ENCODE measurements at regions not wholly inside any gene's neighbourhood (a gene's known extent, or its start where the extent isn't known, plus 50 kb on each side); places are given as distances from the start of the nearest gene placed in this dataset.
"Not testable (repeated sequence)": the region's sequence is repeated elsewhere in the genome, so short reads cannot be mapped to it uniquely, and the experiment has no call there.

DNA sequence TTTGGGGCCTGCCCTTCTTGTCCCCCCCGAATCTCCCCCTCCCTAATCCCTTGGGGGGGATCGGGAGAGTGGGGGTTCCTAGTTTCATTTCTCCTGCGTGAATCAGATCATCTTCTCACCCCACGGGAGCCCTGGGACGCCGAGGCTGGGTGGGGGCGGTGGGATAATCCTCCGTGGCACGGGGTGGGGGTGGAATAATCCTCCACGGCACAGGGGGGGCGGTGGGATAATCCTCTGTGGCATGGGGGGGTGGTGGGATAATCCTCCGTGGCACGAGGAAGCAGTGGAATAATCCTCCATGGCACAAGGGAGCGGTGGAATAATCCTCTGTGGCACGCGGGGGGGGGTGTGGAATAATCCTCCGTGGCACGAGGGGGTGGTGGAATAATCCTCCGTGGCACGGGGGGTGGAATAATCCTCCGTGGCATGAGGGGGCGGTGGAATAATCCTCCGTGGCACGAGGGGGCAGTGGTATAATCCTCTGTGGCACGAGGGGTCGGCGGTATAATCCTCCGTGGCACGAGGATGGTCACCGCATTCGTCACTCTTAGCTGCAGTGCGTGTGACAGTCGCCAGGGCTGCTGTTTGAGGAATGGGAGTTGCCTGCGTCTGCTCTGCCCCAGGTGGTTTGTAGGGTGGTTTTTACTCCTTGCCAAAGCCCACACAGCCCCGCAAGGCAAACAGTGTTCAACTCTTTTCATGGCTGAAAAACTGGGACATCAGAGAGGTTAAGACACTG, 156.9 kb downstream of the LAT start:
- H3K27ac ChIP-seq, result no peak overlapping the region
- H3K4me3 ChIP-seq, result no peak overlapping the region
- no peaks in the 10 kb centered on the region for H3K36me3 ChIP-seq
- no peak for TF ChIP-seq Cebpa-rat (IDR thresholded peaks at IDR 0.05)
- 0 out of 22 replicates have a peak, but pooled peaks cover 0 to under 1% (median 0%) of the 10 kb centered on the region in 11 experiments for H3K9me3 ChIP-seq (replicated peaks in 1 of 11)
- H3K9ac ChIP-seq, result no peak overlapping the region
- H4K20me1 ChIP-seq, result no peaks in the 10 kb centered on the region
- H3K4me2 ChIP-seq, result no peak overlapping the region
- peaks cover 3 to 17% (median 15%) of the 10 kb centered on the region in 10 experiments; a peak in 19 of 20 replicates for H3K4me1 ChIP-seq
- no peaks in the 10 kb centered on the region for H3K27me3 ChIP-seq

DNA sequence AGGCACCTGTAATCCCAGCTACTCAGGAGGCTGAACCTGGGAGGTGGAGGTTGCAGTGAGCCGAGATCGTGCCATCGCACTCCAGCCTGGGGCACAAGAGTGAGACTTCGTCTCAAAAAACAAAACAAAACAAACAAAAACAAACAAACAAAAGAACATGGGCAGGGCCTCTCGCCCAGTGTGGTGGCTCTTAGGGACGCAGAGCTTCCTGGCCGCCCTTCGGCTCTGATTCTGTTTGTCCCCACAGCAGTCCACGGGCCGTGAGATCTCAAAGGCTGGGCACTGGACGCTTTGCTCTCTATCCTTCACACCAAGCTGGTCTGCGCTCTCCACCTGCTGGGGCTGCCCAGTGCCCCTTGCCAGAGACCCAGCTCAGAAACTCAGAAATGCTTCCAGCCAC, 156.3 kb downstream of the LAT start:
- H3K4me2 ChIP-seq; H3K9me3 ChIP-seq (replicated peaks in 1 of 11); H4K20me1 ChIP-seq; H3K4me3 ChIP-seq; H3K27me3 ChIP-seq; H3K36me3 ChIP-seq; H3K9ac ChIP-seq; H3K27ac ChIP-seq: not testable (repeated sequence)
- H3K4me1 ChIP-seq, result peaks cover 3 to 23% (median 19%) of the 10 kb centered on the region in 10 experiments

DNA sequence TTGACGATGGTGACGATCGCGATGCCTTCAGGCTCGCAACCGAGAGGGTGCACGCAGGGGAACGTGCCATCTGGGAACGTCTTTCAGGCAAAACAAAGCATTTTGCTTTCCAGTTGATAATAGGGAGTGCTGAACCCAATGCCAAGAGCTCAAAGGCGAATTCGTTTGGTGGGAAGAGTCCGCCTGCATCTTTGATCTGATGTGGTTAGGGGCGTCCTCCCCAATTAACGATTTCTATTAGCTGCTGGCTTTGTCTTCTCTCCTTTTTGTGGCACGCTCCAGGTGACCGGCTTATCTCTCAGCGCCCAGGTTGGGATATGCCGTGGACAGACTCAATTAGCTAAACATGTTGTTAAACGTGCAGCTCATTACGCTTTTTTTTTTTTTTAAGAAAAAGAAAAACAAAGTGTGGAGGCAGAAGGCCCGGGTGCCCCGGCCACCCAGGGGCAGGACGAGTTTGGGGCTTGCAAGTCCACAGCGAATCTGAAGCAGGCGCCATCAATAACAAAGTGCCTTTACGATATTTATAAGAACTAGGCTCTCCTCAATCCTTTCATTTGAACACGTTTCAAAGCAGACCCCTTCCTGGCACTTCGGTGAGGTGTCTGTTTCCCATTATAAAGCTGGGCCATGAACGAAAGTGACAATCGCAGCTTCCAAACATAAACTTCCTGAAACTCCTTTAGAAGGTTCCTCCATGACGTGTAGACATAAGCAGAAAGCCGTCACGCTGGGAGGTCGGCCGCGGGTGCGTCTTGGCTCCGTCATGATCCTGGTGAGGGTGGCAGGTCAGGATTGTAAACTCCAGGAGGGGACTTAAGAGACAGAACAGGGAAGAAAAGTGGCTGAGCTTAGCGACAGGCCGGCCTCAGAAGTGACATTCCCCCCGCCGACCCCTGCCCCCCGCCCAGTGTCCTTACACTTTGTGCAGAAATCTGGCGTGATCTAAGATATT, 155.3 kb downstream of the LAT start:
- H3K36me3 ChIP-seq; H4K20me1 ChIP-seq; H3K9me3 ChIP-seq (replicated peaks in 1 of 11); H3K27ac ChIP-seq; H3K4me3 ChIP-seq; H3K27me3 ChIP-seq; H3K4me2 ChIP-seq; H3K9ac ChIP-seq: not testable (repeated sequence)
- H3K4me1 ChIP-seq, result peaks cover 3 to 23% (median 19%) of the 10 kb centered on the region in 10 experiments

DNA sequence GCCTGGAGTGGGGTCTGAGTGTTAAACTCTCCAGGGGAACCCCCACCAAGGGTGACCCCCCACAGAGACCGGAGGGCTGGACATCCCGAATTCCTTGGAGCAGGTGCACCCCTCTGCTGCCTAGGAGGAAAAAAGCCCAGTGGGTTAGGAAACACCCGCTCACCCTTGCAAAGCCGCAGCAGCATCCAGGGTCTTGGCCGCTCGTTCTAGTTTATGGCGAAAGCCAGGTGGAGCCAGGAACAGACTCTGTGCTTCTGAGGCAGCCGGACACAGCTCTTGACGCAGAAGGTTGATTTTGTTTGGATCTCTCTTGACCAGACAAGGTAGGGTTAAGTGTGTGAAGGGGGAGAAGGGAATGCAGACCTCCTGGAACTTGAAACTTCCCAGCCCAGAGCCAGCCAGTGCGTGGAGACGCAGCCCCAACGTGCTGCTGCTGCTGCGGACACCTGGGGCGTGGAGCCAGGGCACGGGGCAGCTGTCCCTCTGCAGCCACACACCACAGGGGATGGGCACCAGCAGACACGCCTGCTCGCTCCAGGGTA, 154.5 kb downstream of the LAT start:
- H3K4me2 ChIP-seq, result no peak overlapping the region
- H3K4me1 ChIP-seq, result peaks cover 3 to 23% (median 19%) of the 10 kb centered on the region in 10 experiments
- peaks cover 3 to 10% (median 7%) of the 10 kb centered on the region in 11 experiments; a peak in 13 of 22 replicates for H3K9me3 ChIP-seq (replicated peaks in 1 of 11)
- H3K4me3 ChIP-seq, result no peak overlapping the region
- H3K9ac ChIP-seq, result no peak overlapping the region
- no peak overlapping the region for H3K27ac ChIP-seq
- no peaks in the 10 kb centered on the region for H3K27me3 ChIP-seq
- no peaks in the 10 kb centered on the region for H4K20me1 ChIP-seq
- no peak for TF ChIP-seq Cebpa-rat (IDR thresholded peaks at IDR 0.05)
- H3K36me3 ChIP-seq, result no peaks in the 10 kb centered on the region

DNA sequence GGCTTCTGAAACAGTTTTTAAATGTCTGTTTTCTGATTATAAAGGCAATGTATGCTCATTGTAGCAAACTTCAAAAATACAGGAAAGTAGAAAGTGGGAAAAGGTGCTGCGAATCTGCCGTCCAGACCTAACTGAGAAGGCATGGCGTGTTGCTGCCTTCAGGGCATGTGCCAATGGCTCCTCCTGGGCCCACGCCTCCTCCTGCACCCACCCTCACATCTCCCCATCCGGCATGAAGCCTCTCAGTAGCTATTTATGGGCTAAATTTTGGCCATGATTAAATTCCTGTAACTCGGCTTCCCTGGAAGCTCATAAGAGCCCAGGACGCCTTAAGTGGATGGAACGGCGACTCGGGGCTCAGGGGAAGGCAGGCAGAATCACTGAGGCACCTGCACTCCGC, 153.8 kb downstream of the LAT start:
- H3K4me3 ChIP-seq, H3K4me2 ChIP-seq, H3K27ac ChIP-seq, H3K9ac ChIP-seq, H3K36me3 ChIP-seq, H4K20me1 ChIP-seq, H3K27me3 ChIP-seq: not testable (repeated sequence)
- Histone ChIP-seq H3K4me1 (peaks cover 3 to 23% (median 19%) of the 10 kb centered on the region in 10 experiments), H3K9me3 (replicated peaks in 1 of 11) (peaks cover 3 to 10% (median 7%) of the 10 kb centered on the region in 11 experiments; a peak in 13 of 22 replicates)

DNA sequence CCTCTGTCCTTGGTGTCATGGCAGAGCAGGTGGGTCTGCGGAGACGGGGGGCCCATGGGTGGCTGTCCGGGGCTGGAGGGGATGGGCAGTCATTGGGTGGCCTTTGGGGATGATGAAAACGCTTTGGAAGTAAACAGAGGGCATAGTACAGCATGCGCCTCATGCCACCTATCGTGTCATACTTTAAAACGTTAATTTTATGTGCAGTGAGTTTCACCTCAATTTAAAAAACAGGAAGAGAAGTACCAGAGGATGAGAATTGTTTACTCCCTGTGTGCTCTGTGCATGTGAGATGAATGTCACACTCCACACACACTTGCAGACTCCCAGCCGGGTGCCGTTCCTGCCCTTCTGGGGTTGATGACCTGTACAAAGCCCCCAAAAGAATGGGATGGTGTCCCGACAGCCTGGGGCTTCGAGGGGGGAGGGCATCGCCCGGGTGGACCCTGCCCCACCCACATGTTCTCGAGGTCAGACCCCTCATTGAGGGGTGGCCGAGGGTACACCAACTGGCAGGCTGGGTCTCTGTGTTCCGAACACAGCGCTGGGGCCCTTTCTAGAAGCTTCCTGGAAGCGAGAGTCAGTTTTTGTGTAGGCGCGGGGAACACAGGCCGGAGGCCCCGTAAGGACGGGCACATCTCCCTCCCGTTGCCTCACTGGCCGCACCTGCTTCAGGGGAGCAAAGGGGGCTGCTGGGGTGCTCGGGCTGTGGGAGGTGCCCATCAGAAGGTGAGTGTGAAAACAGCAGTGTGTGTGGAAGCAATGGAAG, 153.2 kb downstream of the LAT start:
- H3K27me3 ChIP-seq, H3K9ac ChIP-seq, H3K36me3 ChIP-seq, H4K20me1 ChIP-seq, H3K4me3 ChIP-seq: not testable (repeated sequence)
- Histone ChIP-seq H3K9me3 (replicated peaks in 1 of 11) (peaks cover 3 to 10% (median 7%) of the 10 kb centered on the region in 11 experiments; a peak in 13 of 22 replicates), H3K27ac (peak overlapping the region in 3 of 11 experiments; percentile 44 to 63 (median 61); a peak in 3 of 22 replicates), H3K4me2 (peak overlapping the region in 9 of 11 experiments; percentile 29 to 74 (median 62); a peak in 18 of 22 replicates), H3K4me1 (peaks cover 3 to 23% (median 19%) of the 10 kb centered on the region in 10 experiments)

DNA sequence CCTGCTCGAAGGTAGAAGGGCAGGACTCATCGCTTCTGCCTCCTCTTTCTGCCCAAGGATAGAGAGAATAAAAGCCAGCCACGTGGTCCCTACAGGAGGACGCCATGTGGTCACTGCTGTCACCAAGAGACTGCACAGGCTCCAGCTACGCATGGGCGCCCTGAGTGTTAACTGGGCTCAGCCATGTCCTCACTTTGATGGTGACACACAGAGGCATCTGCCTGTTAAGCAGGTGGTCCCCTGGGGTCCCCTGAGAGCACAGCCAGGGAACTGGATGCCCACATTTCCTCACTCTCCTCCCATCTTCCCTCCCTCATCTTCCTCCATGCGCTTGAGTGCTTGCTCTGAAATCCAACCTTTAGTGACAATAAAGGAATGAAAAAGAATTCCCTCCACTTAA, 152.6 kb downstream of the LAT start:
- peak overlapping the region in 9 of 11 experiments; percentile 29 to 74 (median 62); a peak in 18 of 22 replicates for H3K4me2 ChIP-seq
- H4K20me1 ChIP-seq, H3K27me3 ChIP-seq, H3K36me3 ChIP-seq, H3K4me3 ChIP-seq: not testable (repeated sequence)
- H3K27ac ChIP-seq, result peak overlapping the region in 7 of 11 experiments; percentile 36 to 68 (median 53); a peak in 9 of 22 replicates
- H3K4me1 ChIP-seq, result peaks cover 3 to 23% (median 19%) of the 10 kb centered on the region in 10 experiments
- peak overlapping the region in 1 of 11 experiments; percentile 61; a peak in 3 of 22 replicates for H3K9ac ChIP-seq
- H3K9me3 ChIP-seq (replicated peaks in 1 of 11), result peaks cover 3 to 10% (median 7%) of the 10 kb centered on the region in 11 experiments; a peak in 13 of 22 replicates

DNA sequence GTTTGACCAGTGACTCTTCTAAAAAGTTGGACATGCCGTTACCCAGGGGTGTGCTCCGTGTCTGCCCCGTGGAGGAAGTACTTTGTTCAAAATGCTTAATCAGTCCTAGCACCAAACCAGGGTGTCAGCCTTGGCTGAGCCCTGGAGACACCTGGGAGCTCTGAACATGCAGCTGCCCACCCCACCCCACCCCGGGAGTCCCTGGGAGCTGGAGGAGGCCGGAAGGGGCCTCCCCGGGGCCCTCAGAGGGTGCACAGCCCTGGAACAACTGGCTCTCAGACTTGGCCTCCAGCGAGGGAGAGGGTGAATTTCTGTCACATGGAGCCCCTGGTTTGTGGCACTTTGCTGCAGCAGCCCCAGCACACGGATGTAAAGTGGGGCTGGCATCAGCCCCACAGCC, 152.1 kb downstream of the LAT start:
- not testable (repeated sequence) for H3K36me3 ChIP-seq, H3K27me3 ChIP-seq, H4K20me1 ChIP-seq, H3K4me3 ChIP-seq
- Histone ChIP-seq H3K4me1 (peaks cover 3 to 23% (median 19%) of the 10 kb centered on the region in 10 experiments), H3K27ac (peak overlapping the region in 7 of 11 experiments; percentile 36 to 68 (median 53); a peak in 11 of 22 replicates), H3K9me3 (replicated peaks in 1 of 11) (peaks cover 3 to 10% (median 7%) of the 10 kb centered on the region in 11 experiments; a peak in 13 of 22 replicates), H3K4me2 (peak overlapping the region in 10 of 11 experiments; percentile 22 to 74 (median 59); a peak in 18 of 22 replicates), H3K9ac (peak overlapping the region in 2 of 11 experiments; percentile 19 to 61; a peak in 3 of 22 replicates)

- not testable (repeated sequence) for H3K9ac ChIP-seq, H3K36me3 ChIP-seq, H3K4me3 ChIP-seq, H3K27me3 ChIP-seq, H4K20me1 ChIP-seq, H3K27ac ChIP-seq
- peaks cover 3 to 23% (median 19%) of the 10 kb centered on the region in 10 experiments for H3K4me1 ChIP-seq
- peaks cover 3 to 10% (median 7%) of the 10 kb centered on the region in 11 experiments; a peak in 13 of 22 replicates for H3K9me3 ChIP-seq (replicated peaks in 1 of 11)
- H3K4me2 ChIP-seq, result peak overlapping the region in 4 of 11 experiments; percentile 56 to 74 (median 70); a peak in 4 of 22 replicates
These were observed 151.3 kb downstream of the LAT start for GRCh38 chr16:29136046-29136696.

- H4K20me1 ChIP-seq, H3K4me2 ChIP-seq, H3K27me3 ChIP-seq, H3K36me3 ChIP-seq, H3K4me3 ChIP-seq, H3K27ac ChIP-seq, H3K9ac ChIP-seq: not testable (repeated sequence)
- Histone ChIP-seq H3K9me3 (replicated peaks in 1 of 11) (peaks cover 3 to 10% (median 7%) of the 10 kb centered on the region in 11 experiments; a peak in 13 of 22 replicates), H3K4me1 (peaks cover 3 to 23% (median 19%) of the 10 kb centered on the region in 10 experiments)
These were observed 150.2 kb downstream of the LAT start for GRCh38 chr16:29135098-29135497.

- Histone ChIP-seq H3K9me3 (replicated peaks in 1 of 11) (peaks cover 3 to 10% (median 7%) of the 10 kb centered on the region in 11 experiments; a peak in 13 of 22 replicates), H3K4me1 (peaks cover 3 to 25% (median 21%) of the 10 kb centered on the region in 10 experiments)
- not testable (repeated sequence) for H4K20me1 ChIP-seq, H3K9ac ChIP-seq, H3K4me3 ChIP-seq, H3K36me3 ChIP-seq, H3K27ac ChIP-seq, H3K27me3 ChIP-seq, H3K4me2 ChIP-seq
These were observed 149.0 kb downstream of the LAT start for GRCh38 chr16:29133681-29134430.

Measured in BLaER1 treated with 17β-estradiol and CSF1 and Interleukin-3, amounts not matched to agents 10 nM and 100 nM (cell line).